ENCODE measurements at regions not wholly inside any gene's neighbourhood (a gene's known extent, or its start where the extent isn't known, plus 50 kb on each side); places are given as distances from the start of the nearest gene placed in this dataset.
"Not testable (repeated sequence)": the region's sequence is repeated elsewhere in the genome, so short reads cannot be mapped to it uniquely, and the experiment has no call there.

DNA sequence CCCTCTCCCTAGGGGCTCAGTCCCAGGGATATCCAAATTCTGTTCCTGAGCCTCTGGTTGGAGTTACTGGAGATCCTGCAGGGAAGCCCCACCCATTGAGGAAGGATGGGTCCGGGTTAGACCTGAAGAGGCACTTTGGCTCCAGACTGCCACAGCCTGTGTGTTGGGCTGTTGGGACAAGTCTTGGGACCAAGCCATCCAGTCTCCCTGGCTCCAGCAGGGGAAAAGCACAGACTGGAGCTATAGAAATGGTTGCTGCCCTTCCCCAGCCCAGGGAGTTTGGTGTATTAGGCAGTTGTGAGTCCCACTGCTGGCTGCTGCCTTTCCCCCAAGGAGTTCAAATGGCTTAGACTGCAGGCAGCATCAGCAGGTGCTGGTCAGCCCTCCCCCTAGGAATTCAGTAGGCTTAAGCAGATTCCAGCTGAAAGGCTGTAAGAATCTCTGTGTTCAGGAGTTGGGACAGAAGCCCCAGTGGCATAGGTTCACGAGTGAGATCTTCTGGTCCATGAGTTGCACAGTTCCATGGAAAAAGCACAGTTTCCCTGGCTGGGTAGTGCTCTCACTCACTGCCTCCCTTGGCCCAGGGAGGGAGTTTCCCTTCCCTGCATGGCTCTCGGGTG is 344.0 kb upstream of the EPHA5 start:
- Histone ChIP-seq H3K36me3 (ENCODE audit: insufficient read depth, low read length) (no peaks in the 10 kb centered on the region), H3K4me1 (ENCODE audit: insufficient read depth, low read length, poor library complexity, severe bottlenecking) (no peaks in the 10 kb centered on the region), H3F3A (ENCODE audit: low read depth) (no peaks in the 10 kb centered on the region), H3K4me2 (ENCODE audit: low read depth, low read length, poor library complexity, severe bottlenecking) (no peak overlapping the region), H3K9me2 (replicated peaks; ENCODE audit: low read depth, low read length) (no peaks in the 10 kb centered on the region), H2AFZ (ENCODE audit: low read length) (no peak overlapping the region), H3K9me3 (ENCODE audit: insufficient read depth, low read depth, low read length) (0 out of 2 replicates have a peak, but pooled peaks cover 3% of the 10 kb centered on the region), H4K20me1 (ENCODE audit: insufficient read depth, low read length, poor library complexity, severe bottlenecking) (no peaks in the 10 kb centered on the region), H3K4me3 (ENCODE audit: low read length, poor library complexity, severe bottlenecking) (no peak overlapping the region), H3K79me2 (ENCODE audit: insufficient read depth, low read length) (no peaks in the 10 kb centered on the region), H3K9ac (ENCODE audit: low read depth, low read length, poor library complexity, severe bottlenecking) (no peak overlapping the region), H3K27me3 (ENCODE audit: insufficient read depth, low read length, poor library complexity, severe bottlenecking) (no peaks in the 10 kb centered on the region)
- TF ChIP-seq, protein P1, sequence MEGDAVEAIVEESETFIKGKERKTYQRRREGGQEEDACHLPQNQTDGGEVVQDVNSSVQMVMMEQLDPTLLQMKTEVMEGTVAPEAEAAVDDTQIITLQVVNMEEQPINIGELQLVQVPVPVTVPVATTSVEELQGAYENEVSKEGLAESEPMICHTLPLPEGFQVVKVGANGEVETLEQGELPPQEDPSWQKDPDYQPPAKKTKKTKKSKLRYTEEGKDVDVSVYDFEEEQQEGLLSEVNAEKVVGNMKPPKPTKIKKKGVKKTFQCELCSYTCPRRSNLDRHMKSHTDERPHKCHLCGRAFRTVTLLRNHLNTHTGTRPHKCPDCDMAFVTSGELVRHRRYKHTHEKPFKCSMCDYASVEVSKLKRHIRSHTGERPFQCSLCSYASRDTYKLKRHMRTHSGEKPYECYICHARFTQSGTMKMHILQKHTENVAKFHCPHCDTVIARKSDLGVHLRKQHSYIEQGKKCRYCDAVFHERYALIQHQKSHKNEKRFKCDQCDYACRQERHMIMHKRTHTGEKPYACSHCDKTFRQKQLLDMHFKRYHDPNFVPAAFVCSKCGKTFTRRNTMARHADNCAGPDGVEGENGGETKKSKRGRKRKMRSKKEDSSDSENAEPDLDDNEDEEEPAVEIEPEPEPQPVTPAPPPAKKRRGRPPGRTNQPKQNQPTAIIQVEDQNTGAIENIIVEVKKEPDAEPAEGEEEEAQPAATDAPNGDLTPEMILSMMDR (conservative IDR thresholded peaks at IDR 0.05; ENCODE audit: low read length) = no peak
- TF ChIP-seq EZH2phosphoT487 (IDR thresholded peaks at IDR 0.05; ENCODE audit: borderline replicate concordance) = no peak

DNA sequence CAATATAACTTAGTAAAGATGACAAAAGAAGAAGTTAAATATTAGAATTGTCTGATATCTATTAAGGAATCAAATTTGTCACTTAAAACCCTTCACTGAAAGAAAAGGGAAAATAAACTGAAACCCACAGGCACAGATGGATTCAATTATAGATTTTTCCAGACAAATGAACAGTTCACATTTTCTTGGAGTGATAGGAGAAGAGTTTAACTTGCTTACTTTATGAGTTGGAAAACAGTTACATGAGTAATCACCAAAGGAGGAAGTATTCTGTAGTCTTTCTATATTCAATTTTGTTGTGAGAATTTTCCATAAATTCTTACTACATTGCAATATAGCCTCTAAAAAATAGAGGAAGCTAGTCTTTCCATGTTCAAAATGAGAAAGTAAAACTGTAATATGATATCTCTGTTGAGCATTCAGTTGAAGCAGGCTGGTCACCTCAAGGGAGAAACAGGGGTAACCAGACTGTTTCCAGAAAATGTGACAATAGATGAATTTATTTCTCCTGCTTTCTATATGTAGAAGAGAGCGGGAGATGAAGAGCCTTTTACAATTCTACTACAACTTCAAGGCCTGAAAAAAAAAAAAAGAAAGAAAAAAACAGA is 330.3 kb upstream of the EPHA5 start:
- Histone ChIP-seq H3K4me2 (ENCODE audit: low read depth, low read length, poor library complexity, severe bottlenecking) (no peak overlapping the region), H2AFZ (ENCODE audit: low read length) (no peak overlapping the region)

DNA sequence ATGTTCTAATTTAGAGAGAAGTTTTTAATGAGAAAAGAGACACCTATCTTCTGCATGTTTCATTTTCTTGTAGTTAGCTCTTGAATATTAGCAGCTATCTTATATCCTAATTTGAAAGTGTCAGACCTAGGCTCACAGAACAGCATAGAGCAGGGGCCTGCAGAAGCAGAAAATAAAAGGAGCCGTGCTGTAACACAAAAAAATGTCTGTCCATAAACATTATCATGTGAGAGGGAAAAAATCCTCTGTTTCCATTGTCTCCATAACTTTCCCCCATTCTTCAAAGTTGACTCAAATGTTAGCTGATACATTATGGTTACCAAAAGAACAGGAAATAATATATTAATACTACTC is 329.2 kb upstream of the EPHA5 start:
- no peak overlapping the region for H3K4me2 ChIP-seq (ENCODE audit: low read depth, low read length, poor library complexity, severe bottlenecking)
- no peak overlapping the region for H3K9ac ChIP-seq (ENCODE audit: low read depth, low read length, poor library complexity, severe bottlenecking)
- H3K36me3 ChIP-seq (ENCODE audit: insufficient read depth, low read length) = no peaks in the 10 kb centered on the region
- H3K27me3 ChIP-seq (ENCODE audit: insufficient read depth, low read length, poor library complexity, severe bottlenecking) = no peaks in the 10 kb centered on the region
- no peak for TF ChIP-seq EZH2phosphoT487 (IDR thresholded peaks at IDR 0.05; ENCODE audit: borderline replicate concordance)
- TF ChIP-seq, protein P1 (conservative IDR thresholded peaks at IDR 0.05; ENCODE audit: low read length) = no peak
- no peak overlapping the region for H3K4me3 ChIP-seq (ENCODE audit: low read length, poor library complexity, severe bottlenecking)
- H4K20me1 ChIP-seq (ENCODE audit: insufficient read depth, low read length, poor library complexity, severe bottlenecking) = no peaks in the 10 kb centered on the region
- H3F3A ChIP-seq (ENCODE audit: low read depth) = no peaks in the 10 kb centered on the region
- H3K9me3 ChIP-seq (ENCODE audit: insufficient read depth, low read depth, low read length) = no peaks in the 10 kb centered on the region
- H3K79me2 ChIP-seq (ENCODE audit: insufficient read depth, low read length) = no peaks in the 10 kb centered on the region
- H3K9me2 ChIP-seq (replicated peaks; ENCODE audit: low read depth, low read length) = no peaks in the 10 kb centered on the region
- H3K4me1 ChIP-seq (ENCODE audit: insufficient read depth, low read length, poor library complexity, severe bottlenecking) = no peaks in the 10 kb centered on the region
- H2AFZ ChIP-seq (ENCODE audit: low read length) = no peak overlapping the region

More for the DNA sequence above, 330.3 kb upstream of the EPHA5 start:
- Histone ChIP-seq H3K4me3 (ENCODE audit: low read length, poor library complexity, severe bottlenecking) (no peak overlapping the region), H3K9me3 (ENCODE audit: insufficient read depth, low read depth, low read length) (no peaks in the 10 kb centered on the region), H3K9me2 (replicated peaks; ENCODE audit: low read depth, low read length) (no peaks in the 10 kb centered on the region), H3K36me3 (ENCODE audit: insufficient read depth, low read length) (no peaks in the 10 kb centered on the region), H3K27me3 (ENCODE audit: insufficient read depth, low read length, poor library complexity, severe bottlenecking) (no peaks in the 10 kb centered on the region), H3K4me1 (ENCODE audit: insufficient read depth, low read length, poor library complexity, severe bottlenecking) (no peaks in the 10 kb centered on the region), H3F3A (ENCODE audit: low read depth) (no peaks in the 10 kb centered on the region), H3K79me2 (ENCODE audit: insufficient read depth, low read length) (no peaks in the 10 kb centered on the region), H3K9ac (ENCODE audit: low read depth, low read length, poor library complexity, severe bottlenecking) (no peak overlapping the region), H4K20me1 (ENCODE audit: insufficient read depth, low read length, poor library complexity, severe bottlenecking) (no peaks in the 10 kb centered on the region)
- no peak for TF ChIP-seq EZH2phosphoT487 (IDR thresholded peaks at IDR 0.05; ENCODE audit: borderline replicate concordance)
- TF ChIP-seq, protein P1 (conservative IDR thresholded peaks at IDR 0.05; ENCODE audit: low read length) = no peak

DNA sequence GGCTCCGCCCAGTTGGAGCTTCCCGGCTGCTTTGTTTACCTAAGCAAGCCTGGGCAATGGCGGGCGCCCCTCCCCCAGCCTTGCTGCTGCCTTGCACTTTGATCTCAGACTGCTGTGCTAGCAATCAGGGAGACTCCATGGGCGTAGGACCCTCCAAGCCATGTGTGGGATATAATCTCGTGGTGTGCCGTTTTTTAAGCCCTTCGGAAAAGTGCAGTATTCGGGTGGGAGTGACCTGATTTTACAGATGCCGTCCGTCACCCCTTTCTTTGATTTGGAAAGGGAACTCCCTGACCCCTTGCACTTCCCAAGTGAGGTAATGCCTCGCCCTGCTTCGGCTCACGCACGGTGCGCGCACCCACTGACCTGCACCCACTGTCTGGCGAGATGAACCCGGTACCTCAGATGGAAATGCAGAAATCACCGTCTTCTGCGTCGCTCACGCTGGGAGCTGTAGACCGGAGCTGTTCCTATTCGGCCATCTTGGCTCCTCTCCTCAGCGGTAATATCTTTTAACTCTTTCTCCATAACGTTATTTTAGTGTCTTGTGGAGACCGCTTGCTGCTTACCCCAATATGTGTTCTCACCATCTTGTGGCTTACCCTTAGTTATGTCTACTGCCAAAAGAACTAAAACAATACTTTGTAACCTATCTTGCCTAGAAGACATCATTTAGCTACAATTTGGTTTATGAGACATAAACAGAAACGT is 328.7 kb upstream of the EPHA5 start:
- H3K36me3 ChIP-seq (ENCODE audit: insufficient read depth, low read length); H3K9me3 ChIP-seq (ENCODE audit: insufficient read depth, low read depth, low read length); H3K27me3 ChIP-seq (ENCODE audit: insufficient read depth, low read length, poor library complexity, severe bottlenecking); H3K4me2 ChIP-seq (ENCODE audit: low read depth, low read length, poor library complexity, severe bottlenecking); H2AFZ ChIP-seq (ENCODE audit: low read length); H3K79me2 ChIP-seq (ENCODE audit: insufficient read depth, low read length); H3K9ac ChIP-seq (ENCODE audit: low read depth, low read length, poor library complexity, severe bottlenecking); H3K4me3 ChIP-seq (ENCODE audit: low read length, poor library complexity, severe bottlenecking); H3K9me2 ChIP-seq (replicated peaks; ENCODE audit: low read depth, low read length); H4K20me1 ChIP-seq (ENCODE audit: insufficient read depth, low read length, poor library complexity, severe bottlenecking); H3F3A ChIP-seq (ENCODE audit: low read depth); H3K4me1 ChIP-seq (ENCODE audit: insufficient read depth, low read length, poor library complexity, severe bottlenecking): not testable (repeated sequence)
